HEK293 (cell line): ENCODE measurements at regions not wholly inside any gene's neighbourhood (a gene's known extent, or its start where the extent isn't known, plus 50 kb on each side); places are given as distances from the start of the nearest gene placed in this dataset.

Source experiments
- ATF2 ChIP-seq: fragments of 450-650 bp; formaldehyde crosslinking; IDR thresholded peaks from 2 replicates; pipeline ENCODE4 v1.5.1; 2016; ENCODE audit warnings: missing biosample characterization, missing genetic modification characterization, low read depth
- CTCF ChIP-seq: fragments of 450-650 bp; formaldehyde crosslinking; IDR thresholded peaks from 2 replicates; pipeline ENCODE4 v1.5.1; 2016; ENCODE audit warnings: missing biosample characterization, missing genetic modification characterization
- PATZ1 ChIP-seq: fragments of 450-650 bp; formaldehyde crosslinking; IDR thresholded peaks from 2 replicates; pipeline ENCODE4 v1.5.1; 2016; ENCODE audit warnings: missing biosample characterization, missing genetic modification characterization
- TCF7L2 ChIP-seq: IDR thresholded peaks from 2 replicates; pipeline ENCODE4 v1.6.1; 2011; ENCODE audit warnings: low read depth, mild to moderate bottlenecking, inconsistent platforms, low read length, moderate library complexity, borderline replicate concordance
- ZBTB44 ChIP-seq: fragments of 450-650 bp; IDR thresholded peaks from 2 replicates; pipeline ENCODE4 v1.5.1; 2018; ENCODE audit warnings: missing biosample characterization, mild to moderate bottlenecking, missing genetic modification characterization
- ZBTB7A ChIP-seq: fragments of 450-650 bp; formaldehyde crosslinking; IDR thresholded peaks from 2 replicates; pipeline ENCODE4 v1.5.1; 2016; ENCODE audit warnings: low read depth, missing biosample characterization, missing genetic modification characterization
- ZNF211 ChIP-seq: fragments of 450-650 bp; formaldehyde crosslinking; IDR thresholded peaks from 2 replicates; pipeline ENCODE4 v1.5.1; 2016; ENCODE audit warnings: low read depth, missing biosample characterization, missing genetic modification characterization
- ZNF274 ChIP-seq, 2 experiments: fragments of 200-500 bp in 1 of 2; fragments of 450-650 bp in 1 of 2; sonication (Bioruptor generic) in 1 of 2; formaldehyde crosslinking in 1 of 2; IDR thresholded peaks; 2 replicates each; pipeline versions ENCODE4 v1.5.1 to v1.6.1; 2014 to 2016; ENCODE audit warnings: borderline replicate concordance in 1 of 2, inconsistent platforms in 1 of 2, low read length in 1 of 2, missing biosample characterization in 1 of 2, missing genetic modification characterization in 1 of 2
- ZNF449 ChIP-seq: fragments of 450-650 bp; formaldehyde crosslinking; IDR thresholded peaks from 2 replicates; pipeline ENCODE4 v1.5.1; 2017; ENCODE audit warnings: missing biosample characterization, mild to moderate bottlenecking, missing genetic modification characterization, moderate library complexity

- TF ChIP-seq CTCF (tag by site-specific recombination) (no peak), ATF2 (tag by site-specific recombination) (no peak), PATZ1 (tag by site-specific recombination) (no peak), ZNF211 (tag by site-specific recombination) (no peak), ZBTB7A (tag by site-specific recombination) (no peak), TCF7L2 (no peak), ZNF274 (IDR thresholded peaks at IDR 0.05; ENCODE audit: low read length) (no peak), ZNF274 (tag by site-specific recombination; IDR thresholded peaks at IDR 0.05; ENCODE audit: borderline replicate concordance) (no peak), ZBTB44 (tag by site-specific recombination) (no peak), ZNF449 (tag by site-specific recombination) (no peak)
Observed at GRCh38 chr3:135699741-135700140, 265.8 kb upstream of the PPP2R3A start.
